ENCODE measurements at regions not wholly inside any gene's neighbourhood (a gene's known extent, or its start where the extent isn't known, plus 50 kb on each side); places are given as distances from the start of the nearest gene placed in this dataset.

GRCh38 chr4:11615601-11616000 lies 186.9 kb upstream of the HS3ST1 start:
- DNase-seq = no peak
- Histone ChIP-seq H2AFZ (no peak overlapping the region), H3K27ac (peak overlapping the region; percentile 98), H3K4me1 (replicated peaks; ENCODE audit: insufficient read depth) (peaks cover 48% of the 10 kb centered on the region), H3F3A (ENCODE audit: insufficient read depth, low read depth) (peaks cover 27% of the 10 kb centered on the region), H3K36me3 (ENCODE audit: low read depth) (no peaks in the 10 kb centered on the region), H3K9me3 (ENCODE audit: insufficient read depth, low read depth) (peaks cover 8% of the 10 kb centered on the region), H3K4me3 (no peak overlapping the region), H3K4me2 (no peak overlapping the region), H3K79me2 (ENCODE audit: low read depth) (no peaks in the 10 kb centered on the region), H4K20me1 (ENCODE audit: insufficient read depth) (no peaks in the 10 kb centered on the region), H3K9me2 (ENCODE audit: insufficient read depth) (no peaks in the 10 kb centered on the region), H3K27me3 (ENCODE audit: insufficient read depth, low read depth) (no peaks in the 10 kb centered on the region)
- CTCF ChIA-PET = no interaction called here
- no peak for TF ChIP-seq EZH2 (IDR thresholded peaks at IDR 0.05; ENCODE audit: low read depth)
- no peak for TF ChIP-seq CTCF (conservative IDR thresholded peaks at IDR 0.05)
- POLR2A ChIA-PET (ENCODE audit: unreplicated experiment) = no interaction called here
- intact Hi-C loops (cut with micrococcal nuclease; ENCODE audit: unreplicated experiment) = loop anchor here (2.0 kb wide), 1 partner anchor 73 kb away; no protein-coding TSS in a partner anchor
- BruUV-seq (replicated peaks) = no TSS peak

GRCh38 chr4:11614426-11614825 lies 185.7 kb upstream of the HS3ST1 start:
- Histone ChIP-seq H3K79me2 (ENCODE audit: low read depth) (no peaks in the 10 kb centered on the region), H3K4me3 (peak overlapping the region; percentile 46), H2AFZ (peak overlapping the region; percentile 63; the same call in 1 of the 2 replicates), H3K9me2 (ENCODE audit: insufficient read depth) (no peaks in the 10 kb centered on the region), H4K20me1 (ENCODE audit: insufficient read depth) (no peaks in the 10 kb centered on the region), H3K36me3 (ENCODE audit: low read depth) (no peaks in the 10 kb centered on the region), H3K27me3 (ENCODE audit: insufficient read depth, low read depth) (no peaks in the 10 kb centered on the region), H3K4me1 (replicated peaks; ENCODE audit: insufficient read depth) (peaks cover 48% of the 10 kb centered on the region), H3K27ac (peak overlapping the region; percentile 98), H3K9me3 (ENCODE audit: insufficient read depth, low read depth) (peaks cover 5% of the 10 kb centered on the region; the same call in 1 of the 2 replicates), H3K4me2 (peak overlapping the region; percentile 75), H3F3A (ENCODE audit: insufficient read depth, low read depth) (peaks cover 27% of the 10 kb centered on the region)
- DNase-seq = peak; percentile 80 to 96
- CTCF ChIA-PET = interaction anchor here (0.7 kb wide), 1 partner anchor 184 kb away, joined by 3 read pairs; no protein-coding TSS in a partner anchor
- TF ChIP-seq CTCF (conservative IDR thresholded peaks at IDR 0.05) = no peak
- TF ChIP-seq EZH2 (IDR thresholded peaks at IDR 0.05; ENCODE audit: low read depth) = no peak
- no TSS peak for BruUV-seq (replicated peaks)
- intact Hi-C loops (cut with micrococcal nuclease; ENCODE audit: unreplicated experiment) = loop anchor here (1.0 to 2.0 kb wide), 5 partner anchors 21 to 185 kb away; no protein-coding TSS in a partner anchor
- POLR2A ChIA-PET (ENCODE audit: unreplicated experiment) = interaction anchor here (0.6 kb wide), 1 partner anchor 85 kb away, joined by 5 read pairs; no protein-coding TSS in a partner anchor

GRCh38 chr4:11611868-11612267 lies 183.2 kb upstream of the HS3ST1 start:
- H3K27me3 ChIP-seq (ENCODE audit: insufficient read depth, low read depth) = no peaks in the 10 kb centered on the region
- no peak for TF ChIP-seq CTCF (conservative IDR thresholded peaks at IDR 0.05)
- TF ChIP-seq EZH2 (IDR thresholded peaks at IDR 0.05; ENCODE audit: low read depth) = no peak
- no peak overlapping the region for H3K4me3 ChIP-seq
- POLR2A ChIA-PET (ENCODE audit: unreplicated experiment) = interaction anchor here (0.6 kb wide), 1 partner anchor 22 kb away, joined by 6 read pairs; no protein-coding TSS in a partner anchor
- H4K20me1 ChIP-seq (ENCODE audit: insufficient read depth) = no peaks in the 10 kb centered on the region
- peaks cover 27% of the 10 kb centered on the region for H3F3A ChIP-seq (ENCODE audit: insufficient read depth, low read depth)
- H3K4me2 ChIP-seq = no peak overlapping the region
- no peak overlapping the region for H2AFZ ChIP-seq
- no peaks in the 10 kb centered on the region for H3K36me3 ChIP-seq (ENCODE audit: low read depth)
- H3K4me1 ChIP-seq (replicated peaks; ENCODE audit: insufficient read depth) = peaks cover 40% of the 10 kb centered on the region
- peaks cover 4% of the 10 kb centered on the region; the same call in 1 of the 2 replicates for H3K9me3 ChIP-seq (ENCODE audit: insufficient read depth, low read depth)
- no peaks in the 10 kb centered on the region for H3K9me2 ChIP-seq (ENCODE audit: insufficient read depth)
- intact Hi-C loops (cut with micrococcal nuclease; ENCODE audit: unreplicated experiment) = no loop called here
- peak overlapping the region; percentile 98 for H3K27ac ChIP-seq
- no peak for DNase-seq
- no TSS peak for BruUV-seq (replicated peaks)
- CTCF ChIA-PET = no interaction called here
- no peaks in the 10 kb centered on the region for H3K79me2 ChIP-seq (ENCODE audit: low read depth)

All from PC-9 (cell line).